ENCODE measurements at regions not wholly inside any gene's neighbourhood (a gene's known extent, or its start where the extent isn't known, plus 50 kb on each side); places are given as distances from the start of the nearest gene placed in this dataset.

- TF ChIP-seq CTCF (IDR thresholded peaks at IDR 0.05), result no peak
Observed at GRCh38 chr12:89800435-89800834, 91.8 kb upstream of the ATP2B1 start.

- TF ChIP-seq CTCF (IDR thresholded peaks at IDR 0.05), result no peak
Observed at GRCh38 chr12:89799316-89799715, 90.7 kb upstream of the ATP2B1 start.

GRCh38 chr12:89797436-89797835, 88.8 kb upstream of the ATP2B1 start:
- TF ChIP-seq CTCF (IDR thresholded peaks at IDR 0.05), result no peak

DNA sequence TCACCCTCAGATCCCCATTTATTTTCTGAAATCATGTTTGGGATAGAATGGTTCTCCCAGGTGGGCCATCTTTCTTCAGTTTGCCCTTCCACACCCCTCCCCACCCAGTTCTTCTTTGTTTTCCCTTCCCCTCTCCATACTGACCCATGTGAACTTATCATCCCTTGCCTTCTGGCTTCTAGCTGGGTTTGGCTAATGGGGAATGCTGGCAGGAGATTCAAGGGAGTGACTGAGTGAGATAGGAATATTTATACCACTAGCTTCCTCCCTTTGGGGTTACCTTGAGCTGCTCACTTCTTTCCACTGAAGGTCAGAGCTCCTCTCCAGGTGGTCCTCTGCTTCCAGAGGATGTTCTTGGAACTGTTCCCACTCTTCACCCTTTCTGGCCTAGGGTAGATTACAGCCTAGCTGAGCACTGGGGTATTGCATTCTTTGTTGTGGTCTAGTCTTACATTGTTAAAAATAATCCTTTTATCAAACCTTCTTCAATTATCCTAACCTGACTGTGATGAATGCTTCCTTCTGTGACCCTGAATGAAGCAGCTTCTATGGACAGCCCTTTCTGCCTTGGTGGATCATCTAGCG, 88.3 kb upstream of the ATP2B1 start:
- TF ChIP-seq CTCF (IDR thresholded peaks at IDR 0.05), result no peak

DNA sequence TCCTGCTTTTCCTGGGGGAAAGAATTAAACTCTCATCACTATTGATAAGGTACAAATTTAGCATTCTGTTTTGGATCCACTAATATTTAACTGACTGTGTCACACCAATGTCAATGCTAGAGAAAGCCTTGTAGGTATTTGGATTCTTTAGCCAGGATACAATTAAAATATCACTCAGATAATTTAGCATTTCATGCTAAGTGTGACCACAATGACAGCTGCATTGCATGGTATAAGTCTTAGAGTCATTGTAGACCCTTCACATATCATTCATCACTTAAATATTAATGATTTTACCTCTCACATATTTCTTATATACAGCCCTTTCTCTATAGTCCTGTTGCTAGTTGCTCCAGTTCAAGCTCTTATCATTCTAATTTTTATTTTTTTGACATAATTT, 85.3 kb upstream of the ATP2B1 start:
- no peak for TF ChIP-seq CTCF (IDR thresholded peaks at IDR 0.05)

DNA sequence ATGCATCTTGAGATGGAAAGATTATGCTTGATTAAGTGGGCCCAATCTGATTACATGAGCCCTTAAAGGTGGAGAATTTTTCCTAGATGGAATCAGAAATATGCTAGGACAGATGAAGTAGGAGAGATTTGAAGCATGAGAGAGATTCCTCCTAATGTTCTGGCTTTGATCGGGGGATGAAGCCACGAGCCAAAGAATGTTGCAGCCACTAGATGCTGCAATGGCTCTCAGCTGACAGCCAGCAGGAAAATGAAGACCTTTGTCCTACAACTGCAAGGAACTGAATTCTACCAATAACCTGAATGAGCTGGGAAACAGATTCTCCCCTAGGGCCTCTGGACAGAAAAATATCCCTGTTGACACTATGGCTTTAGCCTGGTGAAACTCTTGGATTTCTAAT, 82.6 kb upstream of the ATP2B1 start:
- no peak for TF ChIP-seq CTCF (IDR thresholded peaks at IDR 0.05)

DNA sequence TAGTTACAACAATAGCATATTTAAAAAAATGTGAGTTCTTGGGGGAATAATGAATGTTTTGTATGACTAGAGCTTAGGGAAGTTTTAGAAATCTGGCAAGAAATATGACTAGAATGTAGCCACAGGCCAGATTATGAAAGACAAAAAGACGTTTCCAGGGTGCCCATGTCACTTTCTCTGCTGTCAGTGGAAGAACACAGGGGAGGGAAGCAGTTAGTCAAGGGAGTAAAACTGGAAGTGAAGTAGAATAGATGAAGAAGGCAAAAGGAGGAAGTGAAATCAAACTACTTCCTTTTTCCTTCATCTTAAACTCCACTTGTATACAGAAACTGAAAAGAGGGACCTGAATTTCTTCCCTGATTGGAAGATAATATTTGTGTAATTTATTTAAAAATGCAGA, 81.2 kb upstream of the ATP2B1 start:
- TF ChIP-seq CTCF (IDR thresholded peaks at IDR 0.05), result no peak

DNA sequence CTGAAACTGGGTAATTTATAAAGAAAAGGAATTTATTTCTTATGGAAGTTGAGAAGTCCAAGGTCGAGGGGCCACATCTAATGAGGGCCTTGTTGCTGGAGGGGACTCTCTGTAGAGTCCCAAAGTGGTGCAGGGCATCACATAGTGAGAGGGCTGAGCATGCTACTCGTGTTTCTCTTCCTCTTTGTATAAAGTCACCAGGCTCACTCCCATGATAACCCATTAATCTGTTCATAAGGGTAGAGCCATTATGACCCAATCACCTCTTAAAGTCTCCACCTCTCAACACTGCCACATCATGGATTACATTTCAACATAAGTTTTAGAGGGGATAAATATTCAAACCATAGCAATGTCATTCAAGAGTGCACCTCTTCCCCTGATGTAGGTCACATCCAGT, 79.1 kb upstream of the ATP2B1 start:
- no peak for TF ChIP-seq CTCF (IDR thresholded peaks at IDR 0.05)

Measured in LNCAP (cell line).